Activated CD4-positive, alpha-beta T cell treated with anti-CD3 and anti-CD28 coated beads, Interleukin-2, amount 50 U/mL, for 1 hour (primary cell): ENCODE measurements at regions not wholly inside any gene's neighbourhood (a gene's known extent, or its start where the extent isn't known, plus 50 kb on each side); places are given as distances from the start of the nearest gene placed in this dataset.
"Not testable (repeated sequence)": the region's sequence is repeated elsewhere in the genome, so short reads cannot be mapped to it uniquely, and the experiment has no call there.

ENCODE experiments used
- DNase-seq: peaks from one replicate; pipeline ENCODE4 v3.0.0-alpha.2; 2020

GRCh38 chr19:28075229-28075628, 1137.7 kb downstream of the UQCRFS1 start:
- no peak for DNase-seq

DNA sequence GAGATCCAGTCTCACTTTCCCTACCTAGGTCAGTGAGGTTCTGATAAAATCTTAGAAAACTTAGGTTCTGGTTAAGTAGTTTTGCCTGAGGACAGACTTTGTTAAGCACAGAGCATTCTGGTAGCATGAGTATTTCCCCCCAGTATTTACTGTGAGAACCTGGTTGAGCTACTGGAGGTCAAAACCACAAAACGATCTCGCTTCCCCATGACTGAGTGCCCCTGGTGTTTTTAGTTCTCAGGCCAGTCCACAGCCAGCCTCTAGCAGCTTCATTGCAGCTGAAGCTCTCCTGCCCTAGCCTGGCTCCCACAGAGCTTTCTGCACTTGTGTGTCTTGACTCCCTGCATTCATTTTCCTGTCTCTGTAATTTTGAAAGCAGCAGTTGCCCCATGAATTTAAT, 1138.2 kb downstream of the UQCRFS1 start:
- no peak for DNase-seq

GRCh38 chr19:28067882-28068281, 1145.1 kb downstream of the UQCRFS1 start:
- no peak for DNase-seq

DNA sequence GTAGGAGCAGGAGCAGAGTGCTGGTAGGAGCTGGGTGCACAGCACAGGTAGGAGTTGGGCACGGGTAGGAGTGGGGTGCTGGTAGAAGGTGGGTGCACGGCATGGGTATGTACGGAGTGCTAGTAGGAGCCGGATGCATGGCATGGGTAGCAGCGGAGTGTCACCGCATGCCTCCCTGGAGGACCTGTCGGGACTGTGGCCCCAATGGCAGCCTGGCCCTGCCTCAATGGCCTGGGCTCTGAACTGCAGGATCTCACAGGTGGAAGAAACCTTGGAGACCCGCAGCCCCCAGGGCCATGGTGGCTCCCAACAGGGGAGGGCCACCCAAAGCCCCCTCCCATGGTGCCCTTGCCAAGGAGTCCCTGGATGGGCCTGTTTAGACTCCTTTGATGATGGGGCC, 1146.0 kb downstream of the UQCRFS1 start:
- DNase-seq: no peak

- DNase-seq: no peak
Measured at GRCh38 chr19:28066161-28066560, 1146.8 kb downstream of the UQCRFS1 start.

- no peak for DNase-seq
Measured at GRCh38 chr19:28065026-28065425, 1147.9 kb downstream of the UQCRFS1 start.

GRCh38 chr19:28063702-28064101, 1149.2 kb downstream of the UQCRFS1 start:
- DNase-seq: no peak

DNA sequence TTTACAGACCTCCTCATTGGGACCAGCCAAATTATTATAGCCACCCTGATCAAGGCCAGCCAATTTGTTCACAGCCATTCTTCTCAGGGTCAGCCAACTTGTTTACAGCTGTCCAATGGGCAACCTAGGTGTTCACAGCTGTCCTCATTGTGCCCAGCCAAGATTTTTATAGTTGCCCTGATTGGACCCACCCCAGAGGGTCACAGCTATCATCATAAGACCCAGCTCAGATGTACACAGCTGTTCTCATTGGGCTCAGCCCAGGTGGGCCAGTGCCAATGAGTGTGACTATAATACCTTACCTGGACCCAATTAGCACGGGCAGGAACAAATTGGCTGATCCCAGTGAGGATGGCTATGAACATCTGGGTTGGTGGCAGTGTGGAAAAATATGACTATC, 1151.8 kb downstream of the UQCRFS1 start:
- no peak for DNase-seq

GRCh38 chr19:28057026-28057425, 1155.9 kb downstream of the UQCRFS1 start:
- not testable (repeated sequence) for DNase-seq

DNA sequence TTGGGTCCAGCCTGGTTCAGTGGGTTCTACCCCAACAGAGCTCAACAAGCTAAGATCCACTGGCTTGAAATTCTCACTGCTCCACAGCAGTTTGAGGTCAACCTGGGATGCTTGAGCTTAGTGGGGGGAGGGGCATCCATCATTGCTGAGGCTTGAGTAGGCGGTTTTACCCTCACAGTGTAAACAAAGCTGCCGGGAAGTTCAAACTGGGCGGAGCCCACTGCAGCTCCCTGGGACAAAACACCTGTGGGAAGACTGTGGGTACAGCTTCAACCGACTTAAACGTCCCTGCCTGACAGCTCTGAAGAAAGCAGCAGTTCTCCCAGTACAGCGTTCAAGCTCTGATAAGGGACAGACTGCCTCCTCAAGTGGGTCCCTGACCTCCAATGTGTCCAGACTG, 1161.9 kb downstream of the UQCRFS1 start:
- no peak for DNase-seq

- DNase-seq: no peak
Measured at GRCh38 chr19:28049875-28050274, 1163.1 kb downstream of the UQCRFS1 start.

DNA sequence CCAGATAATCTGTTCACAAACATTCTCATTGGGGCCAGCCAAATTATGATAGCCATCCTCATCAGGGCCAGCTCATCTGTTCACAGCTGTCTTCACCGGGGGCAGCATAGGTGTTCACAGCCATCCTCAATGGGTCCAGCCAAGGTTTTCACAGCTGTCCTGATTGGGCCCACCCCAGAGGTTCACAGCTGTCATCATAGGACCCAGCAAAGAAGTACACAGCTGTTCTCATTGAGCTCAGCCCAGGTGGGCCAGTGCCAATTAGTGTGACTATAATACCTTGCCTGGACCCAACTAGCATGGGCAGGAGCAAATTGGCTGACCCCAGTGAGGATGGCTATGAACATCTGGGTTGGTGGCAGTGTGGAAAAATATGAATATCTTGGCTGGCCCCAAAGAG, 1166.0 kb downstream of the UQCRFS1 start:
- DNase-seq: no peak

DNA sequence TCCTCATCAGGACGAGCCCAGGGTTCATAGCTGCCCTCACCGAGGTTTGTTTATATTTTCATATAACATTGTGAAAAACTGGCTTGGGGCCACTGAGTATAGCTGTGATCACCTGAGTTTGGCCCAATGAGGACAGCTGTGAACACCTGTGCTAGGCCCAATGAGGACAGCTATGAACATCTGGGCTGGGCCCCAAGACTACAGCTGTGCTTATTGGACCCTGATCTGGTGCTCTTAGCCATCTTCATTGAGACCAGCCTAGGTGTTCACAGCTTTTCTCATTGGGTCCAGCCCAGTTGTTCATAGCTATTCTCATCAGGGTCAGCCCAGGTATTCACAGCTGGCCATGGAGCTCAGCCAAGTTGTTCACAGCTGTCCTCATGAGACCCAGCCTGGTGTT, 1167.3 kb downstream of the UQCRFS1 start:
- no peak for DNase-seq

GRCh38 chr19:28044477-28044876, 1168.5 kb downstream of the UQCRFS1 start:
- DNase-seq: no peak

DNA sequence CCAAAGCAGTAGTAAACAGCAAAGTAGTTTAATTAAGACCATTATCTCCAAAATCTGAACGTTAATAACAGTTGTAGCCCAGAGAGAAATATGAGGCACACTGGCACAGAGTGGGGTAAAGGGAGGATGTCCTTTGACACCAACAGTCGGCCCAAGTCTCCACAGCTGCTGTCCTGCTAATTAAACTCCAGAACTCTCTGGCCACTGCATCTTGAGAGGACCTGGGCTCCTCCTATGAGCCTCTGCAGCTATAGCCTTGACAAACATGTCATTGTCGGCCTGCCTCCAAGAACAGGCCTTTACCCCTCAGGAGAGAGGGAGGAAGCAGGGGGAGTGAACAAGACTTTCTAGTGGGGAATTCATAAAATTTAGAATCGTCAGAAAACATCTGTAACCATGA, 1170.4 kb downstream of the UQCRFS1 start:
- no peak for DNase-seq

GRCh38 chr19:28039677-28040381, 1173.1 kb downstream of the UQCRFS1 start:
- DNase-seq: no peak

DNA sequence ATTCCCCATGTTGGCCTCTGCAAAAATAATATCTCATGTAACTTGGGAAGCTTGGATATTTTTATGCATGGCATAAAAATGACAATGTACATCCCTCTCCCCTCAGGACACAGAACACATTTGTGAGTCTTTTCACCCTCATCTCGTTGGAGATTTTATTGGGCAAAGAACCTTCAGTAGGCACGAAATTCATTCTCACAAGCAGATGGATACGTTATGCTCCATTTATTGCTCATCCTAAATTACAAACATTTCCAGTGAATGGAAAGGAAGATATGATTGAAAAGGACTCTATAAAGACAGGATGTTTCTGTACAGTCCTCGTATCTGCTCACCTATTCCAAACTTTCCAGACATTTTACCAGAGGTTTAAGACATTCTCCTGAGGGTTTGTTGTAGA, 1175.8 kb downstream of the UQCRFS1 start:
- DNase-seq: no peak

DNA sequence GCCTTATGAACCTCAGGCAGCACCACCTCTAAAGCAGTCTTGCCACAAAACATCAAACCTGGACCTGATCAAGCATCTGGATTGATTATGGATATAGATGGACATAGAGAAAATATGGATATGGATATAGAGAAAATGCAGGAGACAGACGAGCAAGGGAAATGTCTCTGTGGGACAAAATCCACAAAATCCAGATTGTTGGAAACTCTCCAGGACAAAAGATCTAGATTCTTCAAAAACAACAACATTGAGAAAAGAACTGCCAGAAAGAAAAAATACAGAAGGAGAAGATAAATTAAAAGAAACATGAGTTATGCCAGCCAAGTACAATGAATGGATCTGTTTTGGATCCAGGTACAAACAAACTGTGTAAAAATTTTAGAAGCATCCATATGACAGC, 1176.5 kb downstream of the UQCRFS1 start:
- no peak for DNase-seq

DNA sequence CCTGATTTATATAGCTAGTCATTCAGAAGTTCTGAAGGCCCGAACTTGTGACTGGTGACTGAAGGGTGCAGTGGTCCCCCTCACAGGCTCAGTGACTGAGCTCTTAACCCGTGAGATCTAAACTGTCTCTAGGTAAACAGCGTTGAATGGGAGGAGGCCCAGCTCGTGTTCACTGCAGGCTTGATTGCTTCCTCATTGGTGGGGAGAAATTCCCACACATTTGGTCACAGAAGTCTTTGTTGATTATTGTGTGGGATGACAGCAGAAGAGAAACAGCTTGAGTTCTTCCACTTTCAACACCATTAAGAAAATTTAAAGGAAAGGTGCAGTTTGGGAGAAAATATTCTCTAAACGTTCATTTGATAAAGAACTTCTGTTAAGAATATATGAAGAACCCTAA, 1178.0 kb downstream of the UQCRFS1 start:
- no peak for DNase-seq

DNA sequence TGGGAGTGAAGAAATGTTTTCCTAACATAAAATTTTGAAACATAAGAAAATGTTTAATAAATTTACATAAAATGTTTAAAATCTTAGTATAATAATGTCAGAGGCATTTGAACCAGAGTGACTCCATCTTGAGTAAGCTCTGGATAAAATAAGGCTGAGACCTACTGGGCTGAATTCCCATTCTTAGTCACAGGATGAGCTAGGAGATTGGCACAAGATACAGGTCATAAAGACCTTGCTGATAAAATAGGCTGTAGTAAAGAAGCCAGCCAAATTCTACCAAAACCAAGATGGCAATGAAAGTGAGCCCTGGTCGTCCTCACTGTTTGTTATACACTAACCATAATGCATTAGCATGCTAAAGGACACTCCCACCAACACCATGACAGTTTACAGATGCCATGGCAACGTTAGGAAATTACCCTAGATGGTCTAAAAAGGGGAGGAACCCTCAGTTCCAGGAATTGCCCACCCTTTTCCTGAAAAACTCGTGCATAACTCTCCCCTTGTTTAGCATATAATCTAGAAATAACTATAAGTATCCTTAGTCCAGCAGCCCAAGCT, 1184.0 kb downstream of the UQCRFS1 start:
- DNase-seq: no peak

GRCh38 chr19:28027116-28027515, 1185.8 kb downstream of the UQCRFS1 start:
- DNase-seq: no peak

DNA sequence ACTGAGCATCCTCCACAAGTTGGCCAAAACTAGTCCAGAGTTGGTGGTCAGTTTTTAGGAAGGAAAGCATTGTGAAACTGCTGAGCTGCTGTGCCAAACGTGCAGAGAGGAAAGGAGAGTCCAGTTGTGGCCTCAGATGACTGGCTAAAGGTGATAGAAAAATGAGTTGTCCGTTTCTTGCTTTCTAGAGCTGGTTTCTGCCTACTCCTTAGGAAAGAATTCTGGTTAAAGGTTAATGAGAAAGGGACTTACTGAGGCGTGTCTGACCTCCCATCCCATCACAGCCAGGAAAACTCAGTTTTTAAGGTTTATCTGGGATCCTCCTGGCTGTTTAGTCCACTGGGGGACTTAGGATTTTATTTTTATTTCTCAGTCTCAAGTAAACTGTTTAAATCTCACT, 1186.3 kb downstream of the UQCRFS1 start:
- no peak for DNase-seq

DNA sequence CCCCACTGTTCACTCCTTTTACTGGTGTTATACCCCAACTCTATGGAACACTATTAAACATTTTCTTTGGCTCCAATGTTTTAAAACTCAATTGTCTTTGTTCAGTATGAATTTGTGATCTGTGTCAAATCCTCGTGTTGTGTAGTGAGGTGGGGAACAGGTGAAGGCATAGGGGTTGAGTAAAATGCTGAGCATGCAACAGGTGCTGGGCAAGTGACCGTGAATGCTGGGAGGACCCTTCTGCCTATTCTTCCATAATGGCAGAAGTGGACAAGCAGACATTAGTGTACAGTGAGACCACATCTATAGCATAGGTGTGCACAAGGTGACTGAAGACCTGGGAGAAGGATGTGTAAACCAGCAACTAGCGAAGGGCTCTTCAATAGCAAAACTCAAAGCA, 1188.0 kb downstream of the UQCRFS1 start:
- DNase-seq: no peak

- no peak for DNase-seq
Measured at GRCh38 chr19:28023064-28023463, 1189.9 kb downstream of the UQCRFS1 start.

DNA sequence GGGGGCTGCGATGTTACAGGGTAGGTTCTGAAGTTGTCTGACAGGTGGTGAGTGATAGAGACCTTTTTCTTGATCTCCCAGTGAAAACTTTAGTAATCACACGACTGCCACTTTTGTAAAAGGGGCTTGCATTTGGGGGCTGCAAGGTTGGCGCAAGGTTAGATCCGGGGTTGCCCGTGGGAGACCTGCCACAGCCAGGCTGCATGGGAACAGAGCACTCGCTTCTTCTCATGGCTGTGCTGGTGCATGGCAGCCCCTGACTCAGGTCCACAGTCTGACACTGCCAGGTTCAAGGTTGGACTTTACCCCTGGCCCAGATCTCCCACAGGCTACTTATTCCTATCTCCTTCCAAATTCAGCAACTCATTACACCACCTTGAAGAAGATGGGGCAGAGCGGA, 1190.4 kb downstream of the UQCRFS1 start:
- no peak for DNase-seq
